Left ventricle myocardium inferior (tissue), 1 donor: ENCODE measurements at regions not wholly inside any gene's neighbourhood (a gene's known extent, or its start where the extent isn't known, plus 50 kb on each side); places are given as distances from the start of the nearest gene placed in this dataset.
A peak's percentile ranks its signal among the peaks of the same experiment; 100 is the strongest.

Experiments
- DNase-seq: peaks from one replicate; pipeline ENCODE4 v3.0.0-alpha.2; 2020
- H3K27ac ChIP-seq: fragments of 200-600 bp; replicated peaks from 2 replicates; pipeline ENCODE4 v1.8.0; 2021
- H3K27me3 ChIP-seq: fragments of 200-600 bp; 2 replicates; pipeline ENCODE4 v1.8.0; 2021; ENCODE audit warnings: low read depth
- H3K36me3 ChIP-seq: fragments of 200-600 bp; 2 replicates; pipeline ENCODE4 v1.8.0; 2021
- H3K4me1 ChIP-seq: fragments of 200-600 bp; 2 replicates; pipeline ENCODE4 v1.8.0; 2021
- H3K4me3 ChIP-seq: fragments of 200-600 bp; 2 replicates; pipeline ENCODE4 v1.8.0; 2021; ENCODE audit warnings: mild to moderate bottlenecking, moderate library complexity
- H3K9me3 ChIP-seq: fragments of 200-600 bp; replicated peaks from 2 replicates; pipeline ENCODE4 v1.8.0; 2021
- CTCF ChIP-seq: fragments of 200-600 bp; IDR thresholded peaks from 2 replicates; pipeline ENCODE4 v1.8.0; 2021; ENCODE audit warnings: antibody characterized with exemption, mild to moderate bottlenecking, borderline replicate concordance
- intact Hi-C: fragments of 100-400 bp; cut with micrococcal nuclease; formaldehyde crosslinking; loops from one replicate; pipeline ENCODE4 v1.11.0; 2022
- donor health status: DM: no; HTN: yes; CAD: no; lungs with severe emphysema.

- H3K4me3 ChIP-seq: no peak overlapping the region
- no peak for TF ChIP-seq CTCF
- H3K27me3 ChIP-seq: no peaks in the 10 kb centered on the region
- no peaks in the 10 kb centered on the region for H3K36me3 ChIP-seq
- no peaks in the 10 kb centered on the region for H3K9me3 ChIP-seq
- DNase-seq: no peak
- no peaks in the 10 kb centered on the region for H3K4me1 ChIP-seq
- no peak overlapping the region for H3K27ac ChIP-seq
- intact Hi-C loops: no loop called here
Measured at GRCh38 chr13:80151016-80151415, 189.9 kb downstream of the SPRY2 start.

GRCh38 chr13:80149736-80150135 lies 191.2 kb downstream of the SPRY2 start:
- no peak overlapping the region for H3K27ac ChIP-seq
- DNase-seq: no peak
- H3K4me3 ChIP-seq: no peak overlapping the region
- peaks cover 13% of the 10 kb centered on the region for H3K4me1 ChIP-seq
- H3K27me3 ChIP-seq: no peaks in the 10 kb centered on the region
- no peak for TF ChIP-seq CTCF
- H3K36me3 ChIP-seq: no peaks in the 10 kb centered on the region
- H3K9me3 ChIP-seq: no peaks in the 10 kb centered on the region
- intact Hi-C loops: no loop called here

- no peak for TF ChIP-seq CTCF
- H3K27me3 ChIP-seq: no peaks in the 10 kb centered on the region
- intact Hi-C loops: no loop called here
- peaks cover 50% of the 10 kb centered on the region for H3K4me1 ChIP-seq
- DNase-seq: no peak
- H3K4me3 ChIP-seq: no peak overlapping the region
- H3K36me3 ChIP-seq: no peaks in the 10 kb centered on the region
- H3K27ac ChIP-seq: peak overlapping the region; percentile 46
- no peaks in the 10 kb centered on the region for H3K9me3 ChIP-seq
Measured at GRCh38 chr13:80145171-80145690, 195.7 kb downstream of the SPRY2 start.

- Histone ChIP-seq H3K9me3 (no peaks in the 10 kb centered on the region), H3K4me1 (peaks cover 56% of the 10 kb centered on the region), H3K27me3 (no peaks in the 10 kb centered on the region), H3K4me3 (no peak overlapping the region), H3K27ac (peak overlapping the region; percentile 1), H3K36me3 (no peaks in the 10 kb centered on the region)
- intact Hi-C loops: no loop called here
- TF ChIP-seq CTCF: no peak
- no peak for DNase-seq
Measured at GRCh38 chr13:80144493-80144892, 196.4 kb downstream of the SPRY2 start.

GRCh38 chr13:80141123-80141849 lies 199.6 kb downstream of the SPRY2 start:
- Histone ChIP-seq H3K4me3 (peak overlapping the region; percentile 36), H3K9me3 (no peaks in the 10 kb centered on the region), H3K27me3 (no peaks in the 10 kb centered on the region), H3K27ac (peak overlapping the region; percentile 84), H3K36me3 (no peaks in the 10 kb centered on the region), H3K4me1 (peaks cover 56% of the 10 kb centered on the region)
- DNase-seq: peak; percentile 68
- TF ChIP-seq CTCF: no peak
- intact Hi-C loops: no loop called here
